GM21423 (cell line): ENCODE measurements at regions not wholly inside any gene's neighbourhood (a gene's known extent, or its start where the extent isn't known, plus 50 kb on each side); places are given as distances from the start of the nearest gene placed in this dataset.
"Not testable (repeated sequence)": the region's sequence is repeated elsewhere in the genome, so short reads cannot be mapped to it uniquely, and the experiment has no call there.

Experiments used
- ATAC-seq: cut with Tn5 transposase; IDR thresholded peaks from one replicate; pipeline ENCODE4 v1.9.1; 2021; ENCODE audit warnings: mild to moderate bottlenecking, moderate library complexity; ENCODE audit not compliant: unreplicated experiment

- no peak for ATAC-seq
These were observed 795.6 kb upstream of the GALNTL6 start for GRCh38 chr4:171017593-171017992.

DNA sequence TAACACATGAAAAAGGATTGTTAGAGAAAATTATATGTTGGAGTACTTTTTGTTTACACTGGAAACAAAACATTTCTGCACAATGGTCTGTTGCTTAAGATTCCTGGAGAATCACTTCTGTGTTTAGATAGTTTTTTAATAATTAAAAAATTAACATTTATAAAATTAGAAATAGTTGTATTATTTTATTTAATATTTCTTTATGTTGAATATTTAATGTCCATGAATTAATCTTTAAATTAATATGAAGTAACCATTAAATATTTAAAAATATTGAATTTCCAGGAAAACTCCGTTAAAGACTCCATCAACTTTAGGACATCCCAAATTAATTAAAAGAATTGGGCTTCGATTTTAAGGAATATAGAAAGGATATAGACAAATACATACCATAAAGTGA is 797.1 kb upstream of the GALNTL6 start:
- ATAC-seq: no peak

- ATAC-seq: no peak
These were observed 797.8 kb upstream of the GALNTL6 start for GRCh38 chr4:171015441-171015840.

- ATAC-seq: no peak
These were observed 805.4 kb upstream of the GALNTL6 start for GRCh38 chr4:171007618-171008390.

DNA sequence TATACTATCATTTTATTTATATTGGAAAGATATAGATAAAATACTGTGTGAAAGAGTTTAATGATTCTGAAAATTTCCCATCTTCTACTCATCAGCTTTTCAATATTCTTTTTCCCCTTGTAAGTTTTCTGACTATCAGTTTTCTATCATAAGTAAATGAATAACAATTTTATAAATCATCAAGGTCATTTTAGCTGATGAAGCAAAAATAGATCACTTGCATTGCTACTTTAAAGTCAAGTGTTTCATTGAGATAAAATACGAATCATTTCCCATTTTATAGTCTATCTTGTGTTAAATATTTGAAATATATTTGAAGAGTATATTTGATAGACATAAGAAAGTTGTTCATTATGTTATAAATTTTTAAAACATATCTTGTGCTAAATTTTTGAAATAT is 811.0 kb upstream of the GALNTL6 start:
- ATAC-seq: no peak

DNA sequence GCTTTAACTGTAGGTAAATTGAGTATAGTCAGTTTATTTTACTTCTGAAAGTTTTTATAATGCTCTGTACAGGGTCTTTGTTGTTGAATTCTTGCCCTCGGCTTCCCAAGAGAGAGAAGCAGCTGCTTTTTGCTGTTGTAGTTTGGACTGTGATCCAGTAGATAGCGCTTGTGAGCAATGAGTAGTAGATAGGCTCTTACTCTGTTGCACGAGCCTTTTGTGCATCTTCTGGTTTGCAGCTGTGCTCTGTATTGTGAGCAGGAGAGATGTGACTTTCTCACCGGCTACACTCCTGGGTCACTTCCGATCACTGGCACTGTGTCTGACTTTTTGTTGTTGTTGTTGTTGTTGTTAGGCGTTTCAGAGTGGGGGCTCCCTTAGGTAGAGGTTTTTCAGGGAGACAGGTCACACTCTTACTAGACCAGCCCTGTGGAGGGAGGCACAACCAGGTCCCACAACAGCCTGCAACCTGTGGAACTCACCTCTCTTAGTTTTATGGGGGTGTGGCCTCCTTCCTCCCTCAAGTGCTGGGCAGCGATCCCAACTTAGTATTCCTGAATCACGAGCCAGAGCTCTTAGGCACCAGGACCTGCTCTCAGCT is 822.1 kb upstream of the GALNTL6 start:
- peak; percentile 97 for ATAC-seq

- no peak for ATAC-seq
These were observed 824.8 kb upstream of the GALNTL6 start for GRCh38 chr4:170988446-170988845.

DNA sequence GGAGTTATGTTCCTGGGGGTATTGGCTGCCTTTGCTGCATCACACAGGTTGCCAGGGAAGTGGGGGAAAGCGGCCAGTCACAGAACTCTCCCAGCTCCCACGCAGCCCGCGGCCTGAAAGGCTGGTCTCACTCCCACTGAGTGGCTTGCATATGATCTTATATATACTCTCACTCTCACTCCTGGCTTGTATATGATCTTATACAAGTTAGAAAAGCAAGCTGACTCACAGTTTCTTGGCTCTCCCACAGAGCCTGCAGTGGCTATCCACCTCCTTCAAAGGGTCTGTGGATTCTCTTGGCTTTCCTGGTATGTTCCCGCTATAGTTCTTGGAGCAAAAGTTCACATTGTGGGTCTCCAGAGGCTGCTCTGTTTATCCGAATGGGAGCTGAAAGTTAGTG is 833.5 kb upstream of the GALNTL6 start:
- ATAC-seq: no peak

DNA sequence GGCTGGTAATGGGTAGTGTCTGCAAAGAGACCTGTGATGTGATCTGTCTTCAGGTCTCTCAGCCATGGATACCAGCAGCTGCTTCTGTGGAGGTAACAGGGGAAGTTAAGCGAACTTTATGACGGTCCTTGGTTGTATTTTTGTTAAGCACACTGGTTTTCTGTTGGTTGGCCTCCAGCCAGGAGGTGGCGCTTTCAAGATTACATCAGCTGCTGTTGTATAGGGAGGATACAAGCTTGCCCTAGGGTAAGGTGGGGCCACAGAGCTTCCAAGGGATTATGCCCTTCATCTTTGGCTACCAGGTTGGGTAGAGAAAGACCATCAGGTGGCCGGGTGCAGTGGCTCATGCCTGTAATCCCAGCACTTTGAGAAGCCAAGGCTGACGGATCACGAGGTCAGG is 834.2 kb upstream of the GALNTL6 start:
- no peak for ATAC-seq

GRCh38 chr4:170949084-170949483 is 859.3 kb upstream of the AADAT start:
- no peak for ATAC-seq

DNA sequence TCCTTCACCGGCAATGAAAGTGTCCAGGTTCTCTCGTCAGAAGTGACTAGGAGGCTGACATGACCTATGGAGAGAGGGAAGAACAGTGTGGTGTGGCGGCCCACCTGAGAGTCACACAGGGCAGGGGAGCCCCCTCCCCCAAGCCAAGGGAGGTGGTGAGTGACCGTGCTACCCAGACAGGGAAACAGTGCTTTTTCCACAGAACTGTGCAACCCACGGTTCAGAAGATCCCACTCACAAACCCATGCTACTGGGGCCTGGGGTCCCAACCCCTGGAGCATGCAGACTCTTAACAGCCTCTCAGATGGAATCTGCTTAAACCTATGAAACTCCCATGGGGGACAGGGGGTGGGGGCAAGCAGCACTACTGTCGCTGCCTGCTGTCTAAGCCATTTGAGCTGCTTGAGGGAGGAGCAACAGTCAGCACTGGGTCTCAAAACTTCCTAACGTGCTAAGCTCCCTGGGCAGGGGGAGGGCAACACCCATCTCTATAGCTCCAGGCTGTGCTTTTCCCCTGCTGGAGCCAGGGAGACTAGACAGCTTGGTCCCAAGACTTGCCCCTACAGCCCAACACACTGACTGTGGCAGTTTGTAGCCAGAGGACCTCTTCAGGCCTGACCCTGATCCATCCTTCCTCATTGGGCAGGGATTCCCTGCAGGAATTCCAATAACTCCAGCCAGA is 850.4 kb upstream of the AADAT start:
- no peak for ATAC-seq

GRCh38 chr4:170938588-170938987 is 848.8 kb upstream of the AADAT start:
- ATAC-seq: no peak

DNA sequence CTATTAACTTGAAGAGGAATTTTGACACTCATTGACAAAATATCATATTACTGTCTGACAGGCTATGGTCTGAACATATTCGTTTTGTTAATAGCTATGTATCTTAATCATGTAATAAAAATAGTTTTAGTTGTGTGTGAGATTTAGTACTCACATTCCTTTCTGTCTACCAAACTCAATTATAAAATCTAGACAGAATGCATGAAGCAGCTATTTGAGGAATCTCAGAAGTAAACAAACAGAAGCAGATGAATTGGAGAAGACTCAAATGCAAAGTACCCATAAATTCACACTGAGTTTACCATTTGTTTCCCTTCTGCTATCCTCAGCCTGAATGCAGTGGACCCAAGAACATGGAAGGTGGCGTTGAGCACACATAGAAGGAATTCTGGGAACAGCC is 841.6 kb upstream of the AADAT start:
- ATAC-seq: no peak

GRCh38 chr4:170888660-170889059 is 798.9 kb upstream of the AADAT start:
- ATAC-seq: no peak

DNA sequence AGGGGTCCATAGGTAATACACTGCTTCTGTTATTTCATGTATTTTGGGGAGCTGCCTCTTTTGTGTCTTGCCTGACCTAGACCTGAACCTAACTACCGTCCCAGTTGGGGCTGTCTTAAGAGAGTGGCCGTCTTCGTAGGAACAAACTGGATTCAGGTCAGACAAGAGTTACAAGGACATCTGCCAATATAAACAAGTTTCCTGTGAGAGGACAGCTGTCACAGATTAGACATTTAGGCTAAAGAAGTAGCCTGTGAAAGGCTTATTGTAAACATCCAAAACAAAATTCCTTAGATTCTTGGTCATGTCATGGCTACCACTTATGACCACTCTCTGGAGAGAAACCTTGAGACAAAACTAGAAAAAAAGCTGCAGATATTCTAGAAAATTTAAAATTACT is 797.6 kb upstream of the AADAT start:
- ATAC-seq: no peak

GRCh38 chr4:170884969-170885570 is 795.3 kb upstream of the AADAT start:
- ATAC-seq: no peak

DNA sequence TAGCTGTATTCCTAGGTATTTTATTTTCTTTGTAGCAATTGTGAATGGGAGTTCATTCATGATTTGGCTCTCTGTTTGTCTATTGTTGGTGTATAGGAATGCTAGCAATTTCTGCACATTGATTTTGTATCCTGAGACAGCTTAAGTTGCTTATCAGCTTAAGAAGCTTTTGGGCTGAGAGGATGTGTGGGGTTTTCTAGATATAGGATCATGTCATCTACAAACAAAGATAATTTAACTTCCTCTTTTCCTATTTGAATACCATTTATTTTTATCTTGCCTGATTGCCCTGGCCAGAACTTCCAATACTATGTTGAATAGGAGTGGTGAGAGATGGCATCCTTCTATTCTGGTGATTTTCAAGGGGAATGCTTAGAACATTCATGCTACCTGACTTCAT is 791.9 kb upstream of the AADAT start:
- ATAC-seq: not testable (repeated sequence)

DNA sequence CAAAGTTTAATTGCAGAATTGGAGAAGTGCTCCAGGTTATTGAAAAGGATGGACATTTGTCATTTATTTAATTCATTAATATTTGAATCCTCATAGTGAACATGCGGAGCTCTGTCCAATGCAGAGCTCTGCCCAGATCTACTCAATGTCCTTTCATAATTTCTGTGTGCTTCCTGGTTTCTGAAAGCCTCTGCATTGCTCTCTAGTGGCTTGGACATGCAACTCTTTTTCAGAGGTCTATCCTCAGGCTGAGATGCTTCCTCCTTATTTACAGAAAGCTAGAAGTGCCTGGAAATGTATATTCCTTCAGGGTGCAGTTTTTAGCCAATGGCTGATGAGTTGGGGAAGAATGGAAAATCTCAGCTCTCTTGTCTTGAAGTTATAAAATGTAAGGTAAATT is 786.1 kb upstream of the AADAT start:
- no peak for ATAC-seq

GRCh38 chr4:170872794-170873193 is 783.0 kb upstream of the AADAT start:
- ATAC-seq: no peak

GRCh38 chr4:170868170-170868569 is 778.4 kb upstream of the AADAT start:
- ATAC-seq: no peak

DNA sequence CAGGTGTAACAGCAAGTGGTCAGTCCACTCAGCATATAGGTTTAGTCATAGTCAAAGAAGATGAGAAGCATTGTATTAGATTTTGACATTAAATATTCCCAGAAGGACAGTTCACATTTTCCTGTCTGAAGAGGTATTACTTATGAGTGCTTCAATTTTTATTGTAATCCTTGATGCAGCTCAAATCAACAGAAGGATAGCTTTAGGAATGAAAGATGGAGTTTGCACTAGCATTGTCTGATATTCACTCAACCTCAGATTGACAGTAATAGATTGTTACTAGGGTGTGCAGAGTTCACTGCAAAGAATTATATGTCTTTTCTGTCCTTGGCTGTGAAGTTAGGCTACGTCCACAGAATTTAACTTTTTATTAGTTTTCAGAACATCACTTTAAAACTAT is 764.3 kb upstream of the AADAT start:
- no peak for ATAC-seq
